ENCODE measurements at regions not wholly inside any gene's neighbourhood (a gene's known extent, or its start where the extent isn't known, plus 50 kb on each side); places are given as distances from the start of the nearest gene placed in this dataset.
"Not testable (repeated sequence)": the region's sequence is repeated elsewhere in the genome, so short reads cannot be mapped to it uniquely, and the experiment has no call there.

DNA sequence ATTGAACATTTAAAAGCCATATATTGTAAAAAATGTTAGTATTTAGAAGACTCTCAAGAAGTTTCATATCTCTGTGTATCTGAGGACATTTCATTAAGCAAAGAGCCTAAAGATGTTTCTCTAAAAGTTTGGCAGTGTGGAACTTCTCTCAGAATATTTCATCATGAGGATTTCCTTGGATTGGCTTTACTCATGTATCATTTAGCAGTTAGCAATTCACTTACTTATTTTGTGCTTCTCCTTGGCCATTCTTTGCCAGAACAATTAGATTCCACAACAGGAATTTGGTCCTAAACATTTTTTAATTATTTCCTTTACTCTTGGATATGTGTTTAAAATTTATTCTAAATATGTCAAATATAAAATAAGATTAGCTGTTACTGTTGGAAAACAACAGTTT is 345.0 kb upstream of the LRRTM4 start:
- H3K27me3 Mint-ChIP-seq (ENCODE audit: low read depth): no peaks in the 10 kb centered on the region
- no peaks in the 10 kb centered on the region for H3K36me3 Mint-ChIP-seq (ENCODE audit: low read depth)
- no peaks in the 10 kb centered on the region for H3K4me1 Mint-ChIP-seq

DNA sequence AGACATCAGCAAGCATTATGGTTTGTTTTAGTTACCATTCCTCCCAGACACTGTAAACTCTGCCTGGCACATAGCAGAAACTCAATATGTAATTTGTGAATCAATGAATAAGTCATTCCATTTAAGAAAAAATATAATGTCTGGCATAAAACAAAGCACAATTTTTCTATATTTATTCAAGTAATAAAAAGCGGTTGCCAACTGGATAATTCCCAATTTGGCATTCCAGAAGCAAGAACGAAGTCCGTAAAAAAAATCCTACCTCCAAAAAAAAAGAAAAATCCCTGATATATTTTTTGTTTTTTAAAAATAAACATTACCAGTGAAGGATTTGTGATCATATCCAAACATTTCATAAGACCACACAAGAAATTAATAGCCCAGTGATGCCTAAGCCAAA is 351.3 kb upstream of the LRRTM4 start:
- Mint-ChIP-seq H3K9me3 (no peaks in the 10 kb centered on the region), H3K4me1 (peaks cover 10% of the 10 kb centered on the region), H3K27ac (peak overlapping the region in 1 of 3 experiments; percentile 23), H3K36me3 (ENCODE audit: low read depth) (no peaks in the 10 kb centered on the region), H3K4me3 (no peak overlapping the region), H3K27me3 (ENCODE audit: low read depth) (no peaks in the 10 kb centered on the region)
- TF ChIP-seq, protein P1, sequence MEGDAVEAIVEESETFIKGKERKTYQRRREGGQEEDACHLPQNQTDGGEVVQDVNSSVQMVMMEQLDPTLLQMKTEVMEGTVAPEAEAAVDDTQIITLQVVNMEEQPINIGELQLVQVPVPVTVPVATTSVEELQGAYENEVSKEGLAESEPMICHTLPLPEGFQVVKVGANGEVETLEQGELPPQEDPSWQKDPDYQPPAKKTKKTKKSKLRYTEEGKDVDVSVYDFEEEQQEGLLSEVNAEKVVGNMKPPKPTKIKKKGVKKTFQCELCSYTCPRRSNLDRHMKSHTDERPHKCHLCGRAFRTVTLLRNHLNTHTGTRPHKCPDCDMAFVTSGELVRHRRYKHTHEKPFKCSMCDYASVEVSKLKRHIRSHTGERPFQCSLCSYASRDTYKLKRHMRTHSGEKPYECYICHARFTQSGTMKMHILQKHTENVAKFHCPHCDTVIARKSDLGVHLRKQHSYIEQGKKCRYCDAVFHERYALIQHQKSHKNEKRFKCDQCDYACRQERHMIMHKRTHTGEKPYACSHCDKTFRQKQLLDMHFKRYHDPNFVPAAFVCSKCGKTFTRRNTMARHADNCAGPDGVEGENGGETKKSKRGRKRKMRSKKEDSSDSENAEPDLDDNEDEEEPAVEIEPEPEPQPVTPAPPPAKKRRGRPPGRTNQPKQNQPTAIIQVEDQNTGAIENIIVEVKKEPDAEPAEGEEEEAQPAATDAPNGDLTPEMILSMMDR (IDR thresholded peaks at IDR 0.05; ENCODE audit: unreplicated experiment in 3 of 3): no peak

More for the DNA sequence above, 345.0 kb upstream of the LRRTM4 start:
- no peak overlapping the region for H3K4me3 Mint-ChIP-seq
- no peak overlapping the region for H3K27ac Mint-ChIP-seq
- TF ChIP-seq, protein P1 (IDR thresholded peaks at IDR 0.05; ENCODE audit: unreplicated experiment in 3 of 3): no peak
- H3K9me3 Mint-ChIP-seq: no peaks in the 10 kb centered on the region

DNA sequence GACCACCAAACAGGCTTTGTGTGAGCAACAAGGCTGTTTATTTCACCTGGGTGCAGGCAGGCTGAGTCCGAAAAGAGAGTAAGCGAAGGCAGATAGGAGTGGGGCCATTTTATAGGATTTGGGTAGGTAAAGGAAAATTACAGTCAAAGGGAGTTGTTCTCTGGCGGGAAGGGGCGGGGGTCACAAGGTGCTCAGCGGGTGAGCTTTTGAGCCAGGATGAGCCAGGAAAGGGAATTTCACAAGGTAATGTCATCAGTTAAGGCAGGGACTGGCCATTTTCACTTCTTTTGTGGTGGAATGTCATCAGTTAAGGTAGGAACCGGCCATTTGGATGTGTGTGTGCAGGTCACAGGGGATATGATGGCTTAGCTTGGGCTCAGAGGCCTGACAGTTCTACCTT is 378.0 kb upstream of the LRRTM4 start:
- H3K4me3 Mint-ChIP-seq; H3K27ac Mint-ChIP-seq; H3K36me3 Mint-ChIP-seq (ENCODE audit: low read depth); H3K27me3 Mint-ChIP-seq (ENCODE audit: low read depth); H3K4me1 Mint-ChIP-seq; H3K9me3 Mint-ChIP-seq: not testable (repeated sequence)

DNA sequence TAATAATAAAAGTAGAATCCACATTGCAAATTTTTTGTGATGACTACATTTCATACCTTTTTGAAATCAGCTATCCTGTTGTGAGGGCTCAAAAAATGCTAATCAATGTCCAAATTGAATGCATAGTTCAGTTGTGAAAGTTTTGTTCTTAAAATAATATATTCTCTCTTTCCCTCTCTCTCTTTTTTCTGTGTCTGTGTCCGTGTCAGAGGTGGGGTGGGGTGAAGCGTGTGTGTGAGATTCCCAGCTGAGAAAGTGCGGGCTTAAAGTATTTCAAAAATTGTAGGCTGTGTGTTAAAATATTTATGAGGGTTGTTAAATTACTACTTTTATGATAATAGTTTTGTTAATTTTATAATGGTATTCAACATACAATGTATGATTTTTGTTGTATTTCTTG is 388.0 kb upstream of the LRRTM4 start:
- Mint-ChIP-seq H3K36me3 (ENCODE audit: low read depth) (no peaks in the 10 kb centered on the region), H3K27ac (no peak overlapping the region), H3K4me1 (no peaks in the 10 kb centered on the region), H3K4me3 (no peak overlapping the region), H3K27me3 (ENCODE audit: low read depth) (no peaks in the 10 kb centered on the region), H3K9me3 (no peaks in the 10 kb centered on the region)
- TF ChIP-seq, protein P1 (IDR thresholded peaks at IDR 0.05; ENCODE audit: unreplicated experiment in 3 of 3): no peak

DNA sequence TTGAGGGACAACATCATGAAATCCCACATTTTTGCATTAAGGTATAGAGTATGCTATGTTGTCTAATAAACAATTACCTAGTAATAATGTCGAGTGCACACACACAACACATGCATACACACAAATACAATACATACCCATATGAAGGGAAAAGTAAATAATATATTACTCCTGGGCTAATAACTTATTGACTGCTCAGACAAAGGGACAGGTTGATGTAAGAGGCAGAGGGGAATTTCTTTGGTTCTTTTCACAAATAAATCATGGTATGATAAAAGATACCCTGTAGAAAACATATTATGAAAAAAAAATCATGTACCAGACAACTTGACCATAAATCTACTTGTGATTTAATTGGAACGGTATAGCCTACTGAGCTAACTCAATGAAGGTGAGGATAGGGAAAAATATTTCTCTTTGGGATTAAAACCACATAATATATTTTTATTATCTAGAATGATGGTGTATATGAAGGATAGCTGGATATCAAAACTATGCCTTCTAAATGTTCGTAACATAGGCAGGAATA is 398.7 kb upstream of the LRRTM4 start:
- no peaks in the 10 kb centered on the region for H3K36me3 Mint-ChIP-seq (ENCODE audit: low read depth)
- no peaks in the 10 kb centered on the region for H3K4me1 Mint-ChIP-seq
- no peaks in the 10 kb centered on the region for H3K27me3 Mint-ChIP-seq (ENCODE audit: low read depth)
- H3K9me3 Mint-ChIP-seq: no peaks in the 10 kb centered on the region
- TF ChIP-seq, protein P1 (IDR thresholded peaks at IDR 0.05; ENCODE audit: unreplicated experiment in 3 of 3): no peak
- no peak overlapping the region for H3K27ac Mint-ChIP-seq
- H3K4me3 Mint-ChIP-seq: no peak overlapping the region

DNA sequence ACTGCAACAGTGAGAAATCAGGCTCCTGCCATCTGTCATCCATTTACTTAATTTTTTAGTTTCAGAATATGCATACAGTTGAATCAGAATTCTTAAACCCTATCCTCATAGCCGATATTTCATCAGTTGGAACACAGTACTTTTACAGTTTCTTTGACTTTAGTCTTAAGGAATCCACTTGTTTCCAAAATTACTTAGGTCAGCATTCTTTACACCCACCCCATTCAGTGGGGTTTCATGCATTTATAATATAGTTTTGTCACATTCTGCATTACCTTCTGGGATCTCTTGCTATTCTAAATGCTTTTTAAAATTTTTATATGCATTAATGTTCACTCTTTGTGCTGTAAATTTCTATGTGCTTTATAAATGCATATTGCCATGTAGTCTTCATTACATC is 400.4 kb upstream of the LRRTM4 start:
- H3K27me3 Mint-ChIP-seq (ENCODE audit: low read depth): no peaks in the 10 kb centered on the region
- no peaks in the 10 kb centered on the region for H3K36me3 Mint-ChIP-seq (ENCODE audit: low read depth)
- no peaks in the 10 kb centered on the region for H3K9me3 Mint-ChIP-seq
- no peaks in the 10 kb centered on the region for H3K4me1 Mint-ChIP-seq
- no peak overlapping the region for H3K27ac Mint-ChIP-seq
- TF ChIP-seq, protein P1 (IDR thresholded peaks at IDR 0.05; ENCODE audit: unreplicated experiment in 3 of 3): no peak
- no peak overlapping the region for H3K4me3 Mint-ChIP-seq

Data from nephron (organoid).